H1 (cell line): ENCODE measurements at regions not wholly inside any gene's neighbourhood (a gene's known extent, or its start where the extent isn't known, plus 50 kb on each side); places are given as distances from the start of the nearest gene placed in this dataset.

ENCODE experiments used
- TF ChIP-seq, protein P1 (sequence below): IDR thresholded peaks from 2 replicates; pipeline ENCODE4 v1.6.1; 2012; ENCODE audit warnings: inconsistent platforms

DNA sequence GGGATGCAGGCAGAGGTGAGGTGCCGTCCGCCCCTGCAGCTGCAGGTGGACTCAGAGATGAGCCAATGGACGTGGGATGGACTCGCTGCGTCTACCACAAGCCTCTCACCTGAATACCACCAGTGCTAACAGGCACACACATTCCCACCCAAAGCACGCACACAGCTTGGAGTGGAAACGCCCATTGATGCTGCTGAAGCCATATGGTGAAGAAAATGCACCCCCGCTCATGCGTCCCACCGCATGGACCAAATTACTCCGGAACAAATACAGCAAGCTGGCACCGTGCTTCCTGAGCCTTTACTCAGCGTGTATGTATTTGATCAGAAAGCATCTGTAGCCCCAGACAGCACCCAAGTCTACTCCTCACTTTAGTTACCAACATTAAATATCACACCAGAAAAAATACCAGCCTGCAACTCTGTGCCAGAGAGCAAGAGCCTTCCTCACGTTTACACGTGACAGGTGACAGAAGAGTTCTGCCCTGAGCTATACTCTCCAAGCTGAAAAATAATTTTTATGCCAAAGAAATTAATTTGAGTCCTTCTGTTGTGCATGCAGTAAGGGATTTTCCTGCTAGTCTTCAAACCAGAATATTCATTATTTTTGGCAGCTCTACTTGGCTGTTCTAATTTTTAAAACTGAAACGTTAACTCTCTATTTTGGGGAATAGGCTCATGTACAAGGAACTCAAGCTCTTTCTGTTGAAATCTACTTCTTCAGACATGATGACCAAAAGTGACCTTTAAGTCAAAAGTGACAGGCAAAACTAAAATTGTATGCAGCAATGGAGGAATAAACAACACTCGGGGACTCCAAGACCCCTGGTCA, 58.2 kb upstream of the SYNDIG1 start (continued):
- TF ChIP-seq, protein P1, sequence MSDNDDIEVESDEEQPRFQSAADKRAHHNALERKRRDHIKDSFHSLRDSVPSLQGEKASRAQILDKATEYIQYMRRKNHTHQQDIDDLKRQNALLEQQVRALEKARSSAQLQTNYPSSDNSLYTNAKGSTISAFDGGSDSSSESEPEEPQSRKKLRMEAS = no peak
